H1 (cell line): ENCODE measurements at regions not wholly inside any gene's neighbourhood (a gene's known extent, or its start where the extent isn't known, plus 50 kb on each side); places are given as distances from the start of the nearest gene placed in this dataset.

Experiments
- CTCF ChIA-PET: fragments of 300-600 bp; sonication (Branson Sonifier 250); formaldehyde crosslinking; loops from one replicate; lab custom pipeline; 2021; ENCODE audit not compliant: partially characterized antibody; lab: Charles Lee
- POLR2A ChIA-PET: fragments of 300-600 bp; sonication (Branson Sonifier 250); formaldehyde crosslinking; loops from one replicate; lab custom pipeline; 2021; ENCODE audit warnings: inconsistent platforms; ENCODE audit not compliant: partially characterized antibody; lab: Charles Lee
- DNase-seq, 2 experiments: peaks; one replicate each; pipeline versions ENCODE4 v3.0.0 to v3.0.0-alpha.2; 2010 to 2022; ENCODE audit warnings: low spot score in 2 of 2, low read depth in 1 of 2, mixed read lengths in 1 of 2
- FAIRE-seq: peaks from 2 replicates; lab custom pipeline; 2011; peaks lifted over from hg19 to GRCh38; lab: Jason Lieb, UNC
- H2AFZ ChIP-seq: 2 replicates; pipeline ENCODE4 v1.8.1; 2012; ENCODE audit warnings: low read length, inconsistent platforms
- H2AK5ac ChIP-seq: 2 replicates; pipeline ENCODE4 v1.6.1; 2013; ENCODE audit warnings: low read depth, low read length
- H2BK120ac ChIP-seq: replicated peaks from 2 replicates; pipeline ENCODE3; 2013; ENCODE audit warnings: low read depth, low read length, inconsistent platforms
- H2BK12ac ChIP-seq: 2 replicates; pipeline ENCODE4 v1.6.1; 2013; ENCODE audit warnings: low read depth, low read length
- H2BK15ac ChIP-seq: 2 replicates; pipeline ENCODE4 v1.6.1; 2013; ENCODE audit warnings: low read length
- H2BK20ac ChIP-seq: 2 replicates; pipeline ENCODE4 v1.6.1; 2013; ENCODE audit warnings: low read length
- H2BK5ac ChIP-seq: 2 replicates; pipeline ENCODE4 v1.6.1; 2013; ENCODE audit warnings: low read depth, low read length
- H3K14ac ChIP-seq: 2 replicates; pipeline ENCODE4 v1.6.1; 2013; ENCODE audit warnings: inconsistent platforms; ENCODE audit not compliant: insufficient read length
- H3K18ac ChIP-seq: 2 replicates; pipeline ENCODE4 v1.6.1; 2013; ENCODE audit warnings: low read length; ENCODE audit errors: extremely low read depth
- H3K23ac ChIP-seq: 2 replicates; pipeline ENCODE4 v1.6.1; 2013; ENCODE audit warnings: inconsistent platforms; ENCODE audit not compliant: insufficient read length
- H3K23me2 ChIP-seq: 2 replicates; pipeline ENCODE4 v1.6.1; 2013; ENCODE audit warnings: low read depth, low read length
- H3K27ac ChIP-seq: 2 replicates; pipeline ENCODE4 v1.6.1; 2011; ENCODE audit warnings: low read depth, low read length, inconsistent platforms
- H3K27me3 ChIP-seq, 4 experiments: replicated peaks in 1 of 4; 1 replicate in 1 of 4; 2 replicates in 3 of 4; pipeline versions ENCODE4 v1.6.1 to v1.8.1; 2011 to 2013; ENCODE audit warnings: low read length in 3 of 4, mild to moderate bottlenecking in 3 of 4, inconsistent platforms in 2 of 4, mixed read lengths in 2 of 4, moderate library complexity in 1 of 4; ENCODE audit not compliant: control insufficient read depth in 3 of 4, insufficient read depth in 3 of 4; ENCODE audit errors: extremely low read depth in 1 of 4
- H3K36me3 ChIP-seq, 4 experiments: 2 replicates each; pipeline versions ENCODE4 v1.6.1 to v1.8.1; 2011 to 2013; ENCODE audit warnings: mild to moderate bottlenecking in 4 of 4, low read length in 3 of 4, moderate library complexity in 2 of 4, control low read depth in 1 of 4, inconsistent platforms in 1 of 4; ENCODE audit not compliant: insufficient read depth in 4 of 4, control insufficient read depth in 2 of 4
- H3K4ac ChIP-seq: replicated peaks from 2 replicates; pipeline ENCODE3; 2013; ENCODE audit warnings: low read length, low read depth, mixed read lengths, inconsistent platforms; ENCODE audit not compliant: insufficient read length
- H3K4me1 ChIP-seq, 4 experiments: replicated peaks in 1 of 4; 1 replicate in 1 of 4; 2 replicates in 3 of 4; pipeline versions ENCODE4 v1.6.1 to v1.8.1; 2011 to 2013; ENCODE audit warnings: low read length in 3 of 4, inconsistent platforms in 2 of 4, mixed read lengths in 1 of 4; ENCODE audit not compliant: insufficient read depth in 4 of 4, control insufficient read depth in 3 of 4
- H3K4me2 ChIP-seq, 2 experiments: 2 replicates each; pipeline versions ENCODE4 v1.6.1 to v1.8.1; 2011 to 2013; ENCODE audit warnings: low read depth in 2 of 2, low read length in 2 of 2, control low read depth in 1 of 2, inconsistent platforms in 1 of 2, mild to moderate bottlenecking in 1 of 2; ENCODE audit not compliant: insufficient read depth in 1 of 2
- H3K4me3 ChIP-seq, 4 experiments: fragments of 200-600, 300-600 bp in 1 of 4; sonication (generic), shearing (Covaris generic), sonication (Bioruptor Twin) in 1 of 4; 2 replicates each; pipeline versions ENCODE4 v1.5.1 to v1.8.1; 2011 to 2016; ENCODE audit warnings: low read length in 4 of 4, low read depth in 3 of 4, control low read depth in 2 of 4, inconsistent platforms in 2 of 4, mild to moderate bottlenecking in 2 of 4, mixed read lengths in 1 of 4, moderate library complexity in 1 of 4; ENCODE audit not compliant: insufficient read depth in 2 of 4; ENCODE audit errors: extremely low read depth in 1 of 4
- H3K56ac ChIP-seq: replicated peaks from 2 replicates; pipeline ENCODE3; 2013; ENCODE audit warnings: low read depth, mild to moderate bottlenecking, mixed read lengths, low read length, inconsistent platforms; ENCODE audit not compliant: insufficient read length
- H3K79me1 ChIP-seq: 2 replicates; pipeline ENCODE4 v1.6.1; 2013; ENCODE audit warnings: low read depth, low read length, control low read depth
- H3K79me2 ChIP-seq, 2 experiments: 2 replicates each; pipeline versions ENCODE4 v1.6.1 to v1.8.1; 2012 to 2013; ENCODE audit warnings: low read length in 2 of 2, mild to moderate bottlenecking in 2 of 2, inconsistent platforms in 1 of 2; ENCODE audit not compliant: insufficient read depth in 2 of 2, control insufficient read depth in 1 of 2
- H3K9ac ChIP-seq, 4 experiments: replicated peaks in 1 of 4; 1 replicate in 1 of 4; 2 replicates in 3 of 4; pipeline versions ENCODE4 v1.6.1 to v1.8.1; 2011 to 2013; ENCODE audit warnings: low read depth in 3 of 4, low read length in 3 of 4, control low read depth in 2 of 4, mild to moderate bottlenecking in 2 of 4, moderate library complexity in 2 of 4, inconsistent platforms in 1 of 4; ENCODE audit errors: extremely low read depth in 1 of 4
- H3K9me3 ChIP-seq, 2 experiments: 2 replicates each; pipeline versions ENCODE4 v1.6.1 to v1.8.1; 2012 to 2013; ENCODE audit warnings: mild to moderate bottlenecking in 2 of 2, moderate library complexity in 2 of 2, control low read depth in 1 of 2, inconsistent platforms in 1 of 2, low read depth in 1 of 2, low read length in 1 of 2, mixed read lengths in 1 of 2; ENCODE audit not compliant: insufficient read depth in 2 of 2
- H4K20me1 ChIP-seq, 2 experiments: replicated peaks in 1 of 2; 2 replicates each; pipeline versions ENCODE3 to v1.8.1; 2011 to 2013; ENCODE audit warnings: inconsistent platforms in 2 of 2, low read length in 2 of 2, mild to moderate bottlenecking in 1 of 2; ENCODE audit not compliant: insufficient read depth in 2 of 2, control insufficient read depth in 1 of 2
- H4K5ac ChIP-seq: 2 replicates; pipeline ENCODE4 v1.6.1; 2013; ENCODE audit warnings: low read length, low read depth, mixed read lengths, inconsistent platforms; ENCODE audit not compliant: insufficient read length
- H4K8ac ChIP-seq: 2 replicates; pipeline ENCODE4 v1.8.0; 2013; ENCODE audit warnings: mild to moderate bottlenecking, moderate library complexity, low read length, inconsistent platforms; ENCODE audit not compliant: insufficient read depth; ENCODE audit errors: extremely low read depth
- H4K91ac ChIP-seq: replicated peaks from 2 replicates; pipeline ENCODE3; 2013; ENCODE audit warnings: low read length, mixed read lengths, inconsistent platforms; ENCODE audit not compliant: insufficient read length
- JUND ChIP-seq: IDR thresholded peaks from 2 replicates; pipeline ENCODE4 v1.6.1; 2011; ENCODE audit warnings: mild to moderate bottlenecking, improper control_type of control experiment, low read length
- RNF2 ChIP-seq: fragments of 200-900, 300-1000 bp; sonication (generic); IDR thresholded peaks from 2 replicates; pipeline ENCODE4 v1.7.1; 2016; ENCODE audit warnings: borderline replicate concordance, low read depth, mild to moderate bottlenecking, antibody characterized with exemption, low read length; ENCODE audit not compliant: poor library complexity, severe bottlenecking; ENCODE audit errors: missing control alignments
- TAF1 ChIP-seq: IDR thresholded peaks from 2 replicates; pipeline ENCODE4 v1.6.1; 2011; ENCODE audit warnings: mild to moderate bottlenecking, low read depth, low read length
- USF2 ChIP-seq: IDR thresholded peaks from 2 replicates; pipeline ENCODE4 v1.6.1; 2011; ENCODE audit warnings: low read length, improper control_type of control experiment
- YY1 ChIP-seq: IDR thresholded peaks from 2 replicates; pipeline ENCODE4 v1.6.1; 2011; ENCODE audit warnings: low read depth, mild to moderate bottlenecking, low read length
- WGBS, 2 experiments: shearing (Covaris generic) in 1 of 2; methylation state at CpG; one replicate each; pipeline versions ENCODE4 v1.1.6 to v1.1.7; 2013 to 2015; ENCODE audit warnings: low lambda C conversion rate in 2 of 2, mixed read lengths in 2 of 2, inconsistent platforms in 1 of 2, low coverage in 1 of 2, missing lambda C conversion rate in 1 of 2; ENCODE audit not compliant: insufficient replicate concordance in 2 of 2, insufficient coverage in 1 of 2, insufficient read length in 1 of 2; ENCODE audit errors: extremely low coverage in 1 of 2, missing lambda C conversion rate in 1 of 2; 5-methylcytosine and 5-hydroxymethylcytosine counted together

DNA sequence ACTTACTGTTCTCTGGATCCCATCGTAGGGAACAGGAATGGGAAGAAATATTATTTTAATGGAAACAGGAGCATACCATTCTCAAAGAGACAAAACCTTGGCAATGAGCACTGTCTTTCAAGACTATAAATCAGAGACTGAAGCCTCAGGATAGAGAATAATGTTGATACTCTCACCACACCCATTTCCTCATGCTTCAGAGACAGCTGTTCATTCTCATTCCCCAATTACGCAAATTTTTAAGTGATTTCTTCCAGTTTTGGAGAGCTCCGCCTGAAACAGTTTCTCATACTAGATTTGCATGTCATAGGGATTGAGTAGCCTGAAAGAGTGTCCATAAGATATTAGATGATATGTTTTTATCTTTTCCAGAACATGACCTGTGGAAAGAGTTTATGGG is 290.5 kb upstream of the RASA1 start:
- Histone ChIP-seq H3K4me3 (no peak overlapping the region), H3K27ac (no peak overlapping the region), H2BK5ac (no peak overlapping the region), H2AFZ (no peak overlapping the region), H3K23me2 (no peaks in the 10 kb centered on the region), H3K14ac (no peak overlapping the region), H2BK20ac (no peak overlapping the region), H4K91ac (no peak overlapping the region), H3K56ac (no peak overlapping the region), H2BK12ac (no peak overlapping the region), H3K27me3 (no peaks in the 10 kb centered on the region), H4K20me1 (no peaks in the 10 kb centered on the region), H3K36me3 (no peaks in the 10 kb centered on the region), H3K4ac (no peak overlapping the region), H2BK120ac (no peak overlapping the region), H2BK15ac (no peak overlapping the region), H4K8ac (no peak overlapping the region), H4K5ac (no peak overlapping the region), H3K4me2 (no peak overlapping the region), H2AK5ac (no peak overlapping the region), H3K79me2 (no peaks in the 10 kb centered on the region), H3K79me1 (no peaks in the 10 kb centered on the region), H3K18ac (no peak overlapping the region), H3K4me1 (no peaks in the 10 kb centered on the region), H3K9ac (no peak overlapping the region), H3K23ac (no peak overlapping the region), H3K9me3 (no peaks in the 10 kb centered on the region)
- ChIA-PET POLR2A (no interaction called here), CTCF (interaction anchor here (0.5 to 1.1 kb wide), 2 partner anchors 56 to 97 kb away, joined by 3 read pairs; no protein-coding TSS in a partner anchor)
- 93% methylated on average over 3 of the region's 3 CpGs; no CpG with 5 or more reads in 1 of the 2 experiments for WGBS, 2 experiments
- FAIRE-seq = no peak
- TF ChIP-seq JUND (no peak), RNF2 (no peak), USF2 (no peak), TAF1 (no peak), YY1 (no peak)
- no peak for DNase-seq
